ENCODE measurements at regions not wholly inside any gene's neighbourhood (a gene's known extent, or its start where the extent isn't known, plus 50 kb on each side); places are given as distances from the start of the nearest gene placed in this dataset.

DNA sequence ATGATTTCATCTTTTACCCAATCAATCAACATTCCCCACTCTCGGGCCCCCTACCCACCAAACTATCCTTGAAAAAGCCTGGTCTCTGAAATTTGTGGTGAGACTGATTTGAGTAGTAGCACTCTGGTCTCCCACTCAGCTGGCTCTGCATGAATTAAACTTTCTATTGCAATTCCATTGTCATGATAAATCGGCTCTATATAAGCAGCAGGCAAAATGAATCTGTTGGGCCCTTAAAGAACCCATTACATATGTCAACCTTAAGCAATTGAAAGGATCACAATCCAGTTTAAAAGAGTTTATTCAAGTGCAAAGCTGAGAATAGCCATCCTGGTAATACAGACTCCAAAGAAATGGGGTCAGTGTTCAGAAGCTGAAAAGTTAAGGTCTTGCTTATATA lies 68.2 kb downstream of the NEURL3 start:
- TF ChIP-seq, protein P1, sequence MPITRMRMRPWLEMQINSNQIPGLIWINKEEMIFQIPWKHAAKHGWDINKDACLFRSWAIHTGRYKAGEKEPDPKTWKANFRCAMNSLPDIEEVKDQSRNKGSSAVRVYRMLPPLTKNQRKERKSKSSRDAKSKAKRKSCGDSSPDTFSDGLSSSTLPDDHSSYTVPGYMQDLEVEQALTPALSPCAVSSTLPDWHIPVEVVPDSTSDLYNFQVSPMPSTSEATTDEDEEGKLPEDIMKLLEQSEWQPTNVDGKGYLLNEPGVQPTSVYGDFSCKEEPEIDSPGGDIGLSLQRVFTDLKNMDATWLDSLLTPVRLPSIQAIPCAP (CRISPR knock-in tag; IDR thresholded peaks at IDR 0.05; ENCODE audit: borderline replicate concordance), result no peak
- TF ChIP-seq, protein P2, sequence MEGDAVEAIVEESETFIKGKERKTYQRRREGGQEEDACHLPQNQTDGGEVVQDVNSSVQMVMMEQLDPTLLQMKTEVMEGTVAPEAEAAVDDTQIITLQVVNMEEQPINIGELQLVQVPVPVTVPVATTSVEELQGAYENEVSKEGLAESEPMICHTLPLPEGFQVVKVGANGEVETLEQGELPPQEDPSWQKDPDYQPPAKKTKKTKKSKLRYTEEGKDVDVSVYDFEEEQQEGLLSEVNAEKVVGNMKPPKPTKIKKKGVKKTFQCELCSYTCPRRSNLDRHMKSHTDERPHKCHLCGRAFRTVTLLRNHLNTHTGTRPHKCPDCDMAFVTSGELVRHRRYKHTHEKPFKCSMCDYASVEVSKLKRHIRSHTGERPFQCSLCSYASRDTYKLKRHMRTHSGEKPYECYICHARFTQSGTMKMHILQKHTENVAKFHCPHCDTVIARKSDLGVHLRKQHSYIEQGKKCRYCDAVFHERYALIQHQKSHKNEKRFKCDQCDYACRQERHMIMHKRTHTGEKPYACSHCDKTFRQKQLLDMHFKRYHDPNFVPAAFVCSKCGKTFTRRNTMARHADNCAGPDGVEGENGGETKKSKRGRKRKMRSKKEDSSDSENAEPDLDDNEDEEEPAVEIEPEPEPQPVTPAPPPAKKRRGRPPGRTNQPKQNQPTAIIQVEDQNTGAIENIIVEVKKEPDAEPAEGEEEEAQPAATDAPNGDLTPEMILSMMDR (IDR thresholded peaks at IDR 0.05 in 2 of 3, conservative IDR thresholded peaks at IDR 0.05 in 1 of 3; ENCODE audit: insufficient read depth in 2 of 3, low read depth in 1 of 3, low read length in 3 of 3), result no peak
